HG03159 (cell line): ENCODE measurements at regions not wholly inside any gene's neighbourhood (a gene's known extent, or its start where the extent isn't known, plus 50 kb on each side); places are given as distances from the start of the nearest gene placed in this dataset.

Experiments
- ATAC-seq: cut with Tn5 transposase; IDR thresholded peaks from one replicate; pipeline ENCODE4 v1.9.1; 2021; ENCODE audit warnings: mild to moderate bottlenecking, moderate library complexity; ENCODE audit not compliant: unreplicated experiment

DNA sequence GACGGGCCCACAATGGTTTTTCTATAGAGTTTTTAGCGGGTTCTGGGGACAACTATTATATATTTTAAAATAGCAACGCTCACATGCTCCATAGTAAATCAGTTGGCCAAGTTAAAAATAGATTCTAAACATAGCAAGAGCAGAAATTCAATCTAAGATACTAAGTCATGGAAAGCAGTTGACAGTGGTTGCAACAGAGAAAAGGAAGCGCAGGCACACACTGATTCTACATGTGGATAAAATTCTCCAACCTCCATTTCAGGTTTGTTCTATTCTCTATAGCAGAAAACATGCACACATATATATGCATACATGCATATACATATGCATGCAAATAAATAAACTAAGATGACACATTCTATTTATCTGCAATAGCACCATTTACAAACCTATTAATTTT is 89.6 kb upstream of the HNRNPU start:
- ATAC-seq: no peak

DNA sequence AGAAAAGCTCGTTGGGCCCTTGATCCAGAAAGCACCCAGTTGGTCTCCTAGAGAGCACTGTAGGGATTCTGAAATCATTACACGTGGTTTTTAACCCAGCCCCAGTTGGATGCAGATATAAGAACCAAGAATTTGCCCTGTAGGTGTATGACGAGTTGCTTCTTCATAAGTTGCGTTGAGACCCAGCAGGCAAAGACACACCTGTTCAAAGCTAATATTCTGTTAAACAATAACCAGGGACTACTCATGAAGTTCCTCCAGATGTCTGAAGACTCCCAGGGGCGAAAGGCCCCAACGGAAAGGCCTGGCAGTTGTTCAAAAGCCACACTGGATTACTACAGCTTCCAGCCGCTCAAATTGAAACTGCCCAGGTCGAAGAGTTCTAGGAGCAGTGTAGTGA is 88.6 kb upstream of the HNRNPU start:
- peak; percentile 93 for ATAC-seq

DNA sequence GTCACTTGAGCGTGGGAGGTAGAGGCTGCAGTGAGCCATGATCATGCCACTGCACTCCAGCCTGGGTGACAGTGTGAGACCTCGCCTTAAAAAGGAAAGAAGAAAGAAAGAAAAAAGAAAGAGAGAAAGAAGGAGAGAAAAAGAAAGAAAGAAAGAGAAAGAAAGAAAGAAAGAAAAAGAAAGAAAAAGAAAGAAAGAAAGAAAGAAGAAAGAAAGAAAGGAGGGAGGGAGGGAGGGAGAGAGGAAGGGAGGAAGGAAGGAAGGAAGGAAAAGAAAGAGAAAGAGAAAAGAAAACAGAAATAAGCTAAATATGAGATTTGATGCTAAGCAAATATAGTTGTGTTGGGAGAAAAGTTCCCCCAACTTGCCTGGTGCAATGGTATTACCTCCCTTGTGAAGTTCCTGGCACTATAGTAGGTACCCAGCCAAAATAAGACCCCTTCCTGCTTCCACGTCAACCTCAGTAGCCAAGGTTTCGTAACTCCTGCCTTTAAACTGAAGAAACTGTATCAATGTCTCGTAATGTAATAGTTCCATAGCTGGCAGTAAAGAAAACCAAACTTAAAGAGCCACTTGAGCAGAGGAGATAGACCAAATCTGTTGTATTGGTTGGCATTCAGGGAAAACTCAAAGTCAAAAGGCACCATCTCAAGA is 88.1 kb upstream of the HNRNPU start:
- no peak for ATAC-seq

DNA sequence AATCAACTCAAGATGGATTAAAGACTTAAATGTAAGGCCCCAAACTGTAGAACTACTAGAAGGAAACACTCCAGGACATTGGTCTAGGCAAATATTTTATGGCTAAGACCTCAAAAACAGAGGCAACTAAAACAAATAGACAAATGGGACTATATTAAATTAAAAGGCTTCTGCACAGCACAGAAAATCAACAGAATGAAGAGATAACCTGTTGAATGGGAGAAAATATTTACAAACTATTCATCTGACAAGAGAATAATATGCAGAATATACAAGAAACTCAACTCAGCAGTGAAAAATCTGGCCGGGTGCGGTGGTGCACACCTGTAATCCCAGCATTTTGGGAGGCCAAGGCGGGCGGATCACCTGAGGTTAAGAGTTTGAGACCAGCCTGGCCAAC is 84.1 kb upstream of the HNRNPU start:
- no peak for ATAC-seq

DNA sequence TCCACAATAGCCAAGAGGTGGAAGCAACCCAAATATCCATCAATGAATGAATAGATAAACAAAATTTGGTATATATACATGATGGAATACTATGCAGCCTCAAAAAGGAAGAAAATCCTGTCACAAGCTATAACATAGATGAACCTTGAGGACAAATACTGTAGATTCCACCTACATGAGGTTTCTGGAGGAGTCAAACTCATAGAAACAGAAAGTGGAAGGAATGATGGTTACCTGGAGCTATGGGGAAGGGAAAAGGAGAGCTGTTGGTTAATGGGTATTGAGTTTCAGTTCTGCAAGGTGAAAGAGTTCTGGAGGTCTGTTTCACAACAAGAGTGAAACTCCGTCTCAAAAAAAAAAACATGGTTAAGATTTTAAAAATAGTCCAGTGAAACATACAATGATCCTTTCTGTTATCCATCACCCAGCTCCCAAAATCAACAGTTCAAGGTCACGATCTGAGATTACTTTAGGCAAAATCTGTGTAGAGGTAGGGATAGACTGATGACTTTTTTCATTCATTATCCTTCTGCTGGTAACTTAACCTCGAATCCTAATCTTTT is 80.8 kb upstream of the HNRNPU start:
- peak; percentile 87 for ATAC-seq

DNA sequence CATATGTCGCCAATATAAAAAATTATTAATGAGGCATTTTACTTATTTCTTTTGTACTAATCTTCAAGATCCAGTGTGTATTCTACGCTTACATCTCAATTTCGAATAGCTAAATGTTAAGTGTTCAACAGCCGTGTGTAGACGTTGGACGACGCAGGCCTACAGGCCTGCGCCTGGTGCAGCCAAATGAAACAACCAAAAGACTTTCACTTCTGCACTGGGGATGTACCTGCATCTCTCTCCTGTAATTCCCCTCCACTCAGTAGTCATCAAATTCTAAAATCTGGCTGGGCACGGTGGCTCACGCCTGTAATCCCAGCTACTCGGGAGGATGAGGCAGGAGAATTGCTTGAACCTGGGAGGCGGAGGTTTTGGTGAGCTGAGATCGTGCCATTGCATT is 76.8 kb upstream of the HNRNPU start:
- peak; percentile 65 for ATAC-seq

DNA sequence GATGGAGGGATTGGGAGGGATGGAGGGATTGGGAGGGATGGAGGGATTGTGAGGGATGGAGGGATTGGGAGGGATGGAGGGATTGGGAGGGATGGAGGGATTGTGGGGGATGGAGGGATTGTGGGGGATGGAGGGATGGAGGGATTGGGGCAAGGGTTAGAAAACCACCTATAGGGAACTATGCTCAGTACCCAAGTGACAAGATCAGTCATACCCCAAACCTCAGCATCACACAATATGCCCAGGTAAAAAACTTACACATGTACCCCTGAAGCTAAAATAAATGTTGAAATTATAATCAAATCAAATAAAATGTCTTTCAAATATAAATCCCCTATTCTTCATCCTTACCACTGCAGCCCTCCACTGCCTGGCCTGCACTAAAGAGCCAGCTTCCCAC is 72.8 kb upstream of the HNRNPU start:
- no peak for ATAC-seq

DNA sequence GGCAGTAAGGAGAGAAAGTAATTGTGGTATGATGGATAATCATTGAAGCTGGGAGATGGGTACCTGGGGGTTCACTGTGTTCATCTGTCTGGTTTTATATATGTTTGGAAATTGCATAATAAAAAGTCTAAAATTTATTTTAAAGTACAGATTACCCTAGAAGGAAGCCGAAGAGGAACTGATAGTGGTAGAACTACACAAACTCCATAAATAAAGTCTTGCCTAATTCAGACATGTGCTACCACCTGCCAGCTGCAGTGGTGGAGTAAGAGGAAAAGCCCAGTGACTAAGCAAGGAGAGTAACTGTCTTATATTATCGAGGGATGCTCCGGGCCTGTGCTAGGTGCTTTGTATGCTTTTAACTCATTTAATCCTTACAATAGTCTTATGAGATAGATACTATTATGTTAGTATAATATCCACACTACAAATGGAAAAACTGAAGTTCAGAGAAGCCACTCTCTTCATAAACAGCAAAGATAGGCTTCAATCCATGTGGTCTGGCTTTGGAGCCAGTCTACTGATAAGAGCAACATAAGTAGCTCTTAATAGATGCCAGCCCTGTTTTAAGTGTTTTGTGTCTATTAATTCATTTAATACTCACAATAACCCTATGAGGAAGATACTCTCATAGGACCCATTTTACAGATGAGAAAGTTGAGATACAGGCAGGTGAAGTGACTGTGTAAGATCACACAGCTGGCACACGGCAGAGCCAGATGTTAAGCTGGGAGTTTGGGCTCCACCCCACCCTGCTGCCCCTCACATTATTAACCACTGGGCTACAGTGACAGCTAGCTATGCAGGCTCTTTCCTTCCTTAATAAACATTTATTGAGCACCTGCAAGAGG is 56.8 kb upstream of the HNRNPU start:
- ATAC-seq: peak; percentile 71

DNA sequence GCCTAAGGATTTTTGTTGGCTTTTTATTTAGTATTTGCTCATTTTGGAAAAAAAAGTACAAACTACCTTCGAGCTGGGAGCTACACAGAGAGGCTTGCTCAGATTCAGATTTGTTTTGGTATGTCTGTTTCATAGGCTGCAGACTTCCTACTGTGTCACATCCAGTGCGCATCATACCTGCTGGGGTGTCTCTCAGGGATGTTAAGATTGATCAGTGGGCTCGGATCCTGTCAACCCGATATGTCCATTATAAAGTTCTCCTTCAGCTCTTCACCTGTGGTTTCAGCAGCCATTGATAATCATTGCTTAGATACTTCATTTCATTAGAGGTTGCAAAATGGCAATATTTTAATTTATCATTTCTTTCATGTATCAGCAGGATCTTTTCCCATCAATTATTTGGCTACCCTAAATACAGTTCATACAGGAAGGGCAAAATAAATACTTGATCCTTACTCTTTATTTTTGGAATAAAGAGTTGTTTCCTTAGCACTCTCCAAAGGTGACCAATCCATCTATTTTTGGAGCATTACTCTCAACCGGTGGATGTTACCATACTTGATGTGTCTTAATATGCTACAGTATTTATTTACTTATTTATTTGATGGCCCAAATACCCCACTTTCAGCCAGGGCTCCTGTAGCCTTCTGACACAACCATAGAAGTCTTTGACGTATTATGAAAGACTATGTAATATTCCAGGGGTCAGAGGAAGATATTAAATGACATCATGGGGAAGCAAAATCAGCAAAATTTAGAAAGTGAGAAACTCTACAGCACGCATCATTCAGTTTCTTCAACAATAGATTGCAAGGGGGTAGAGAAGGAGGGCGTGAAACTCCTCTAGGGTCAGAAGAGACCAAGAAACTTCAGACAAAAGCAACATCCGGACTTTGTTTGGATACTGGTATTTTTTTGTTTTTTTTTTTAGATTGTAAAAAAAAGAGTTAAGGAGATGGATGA is 55.3 kb upstream of the HNRNPU start:
- ATAC-seq: no peak

DNA sequence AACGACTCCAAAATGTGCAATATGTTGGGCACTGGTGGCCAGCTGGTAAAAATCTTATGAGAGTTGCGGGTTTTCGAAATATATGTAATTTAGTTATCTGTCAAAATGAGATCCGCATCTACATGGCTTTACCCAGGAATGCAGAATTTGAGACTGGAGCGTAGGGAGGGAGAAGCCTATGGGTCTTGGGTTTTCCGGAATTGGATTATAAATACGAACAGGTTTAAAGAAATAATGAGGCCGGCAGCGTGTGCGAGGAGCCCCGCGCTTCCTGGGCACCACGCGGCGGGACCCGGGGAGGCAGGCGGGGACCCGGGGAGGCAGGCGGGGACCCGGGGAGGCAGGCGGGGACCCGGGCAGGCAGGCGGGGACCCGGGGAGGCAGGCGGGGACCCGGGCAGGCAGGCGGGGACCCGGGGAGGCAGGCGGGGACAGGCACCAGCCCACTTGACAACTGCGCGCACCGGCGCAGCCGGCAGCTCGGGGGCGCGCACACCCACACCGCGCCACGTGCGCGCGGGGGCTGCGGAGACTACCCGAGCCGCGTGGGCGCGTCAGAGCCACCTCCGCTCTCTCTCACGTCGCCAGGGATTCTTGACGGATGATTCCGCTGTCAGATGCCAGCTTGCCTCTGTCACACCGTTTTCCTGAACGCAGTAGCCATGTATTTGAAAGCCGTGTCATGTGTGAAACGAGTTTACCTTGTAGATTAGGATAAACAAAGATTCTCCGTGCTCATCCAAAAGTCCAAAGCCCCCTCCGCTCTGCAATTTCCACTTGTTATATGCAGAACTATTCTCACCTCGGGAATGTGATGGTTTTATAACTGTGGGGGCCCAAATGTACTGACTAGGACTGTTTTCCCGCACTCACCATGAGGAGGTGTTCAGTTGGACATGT is 54.3 kb upstream of the HNRNPU start:
- ATAC-seq: peak; percentile 47

DNA sequence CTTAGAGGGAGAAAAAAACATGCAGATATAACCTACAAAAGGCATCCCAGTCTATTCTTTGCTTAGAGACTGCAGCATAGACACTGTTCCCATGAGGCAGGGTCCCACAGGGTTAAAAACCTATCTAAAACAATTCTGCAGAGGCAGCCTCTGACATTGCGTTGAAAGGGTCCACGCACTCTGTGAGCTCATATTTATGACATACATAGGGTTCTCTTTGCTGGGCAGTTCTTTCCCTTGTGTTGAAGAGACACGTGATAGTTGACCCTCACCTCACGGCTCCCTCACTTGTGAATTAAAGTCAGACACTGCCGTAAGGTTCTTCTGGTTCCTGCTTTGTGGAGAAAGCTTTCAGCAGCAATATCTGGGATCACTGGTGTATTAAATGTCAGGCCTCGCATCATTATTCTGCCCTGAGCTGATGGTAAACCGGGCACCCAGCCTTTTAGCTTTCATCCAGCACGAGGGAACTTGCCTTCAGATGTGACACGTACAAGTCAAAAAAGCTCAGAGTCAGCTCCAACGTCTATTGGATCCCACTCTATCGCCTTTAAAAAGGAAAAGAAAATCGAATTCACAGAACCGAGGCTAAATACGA is 52.8 kb upstream of the HNRNPU start:
- ATAC-seq: no peak

DNA sequence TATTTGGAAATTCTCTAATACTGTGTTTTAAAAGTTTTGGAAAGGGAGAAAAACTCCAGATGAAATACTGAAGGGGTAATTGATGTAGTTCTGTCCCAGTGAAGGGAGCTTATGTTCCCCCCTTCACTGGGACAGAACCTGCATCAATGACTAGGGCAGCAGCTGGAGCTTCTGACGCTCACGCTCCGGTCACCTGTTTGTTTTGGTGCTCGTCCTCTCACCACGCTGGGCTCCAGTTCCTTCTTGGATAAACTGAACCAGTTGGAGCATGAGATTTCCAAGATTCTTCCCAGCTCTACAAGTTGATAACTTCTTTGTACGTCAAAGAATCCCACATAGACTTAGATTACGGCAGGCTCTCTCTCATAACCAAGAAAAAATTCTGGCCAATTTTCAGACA is 51.4 kb upstream of the HNRNPU start:
- no peak for ATAC-seq

DNA sequence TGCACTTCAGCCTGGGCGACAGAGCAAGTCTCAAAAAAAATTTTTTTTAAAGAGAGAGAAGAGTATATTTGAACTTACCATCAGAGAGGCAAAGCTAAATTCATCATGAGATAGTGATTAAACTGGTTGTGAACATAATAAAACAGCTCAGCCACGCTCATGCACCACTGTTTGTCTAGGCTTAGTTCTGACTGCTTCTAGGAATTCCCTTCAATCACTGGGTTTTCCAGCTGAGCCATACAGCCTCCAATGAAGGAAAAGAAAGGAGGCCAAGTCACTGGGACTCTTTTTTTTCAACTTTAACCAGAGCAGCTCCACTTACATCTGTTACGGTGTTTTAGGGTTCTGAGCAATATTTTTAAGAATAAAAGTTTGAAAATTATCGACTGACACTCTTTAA is 50.4 kb upstream of the HNRNPU start:
- ATAC-seq: no peak
